HG03196 (cell line): ENCODE measurements at regions not wholly inside any gene's neighbourhood (a gene's known extent, or its start where the extent isn't known, plus 50 kb on each side); places are given as distances from the start of the nearest gene placed in this dataset.

ENCODE experiments used
- ATAC-seq: cut with Tn5 transposase; IDR thresholded peaks from one replicate; pipeline ENCODE4 v1.9.1; 2021; ENCODE audit not compliant: unreplicated experiment

GRCh38 chr10:111873041-111873440, 310.5 kb downstream of the GPAM start:
- ATAC-seq: no peak

GRCh38 chr10:111873621-111874135, 309.9 kb downstream of the GPAM start:
- no peak for ATAC-seq

- ATAC-seq: no peak
Measured at GRCh38 chr10:111874576-111874975, 309.0 kb downstream of the GPAM start.

GRCh38 chr10:111875725-111876124, 307.8 kb downstream of the GPAM start:
- no peak for ATAC-seq

- ATAC-seq: no peak
Measured at GRCh38 chr10:111877258-111877657, 306.3 kb downstream of the GPAM start.

- ATAC-seq: no peak
Measured at GRCh38 chr10:111879969-111880368, 303.6 kb downstream of the GPAM start.

- ATAC-seq: no peak
Measured at GRCh38 chr10:111885046-111885445, 298.5 kb downstream of the GPAM start.

- no peak for ATAC-seq
Measured at GRCh38 chr10:111885919-111886318, 297.6 kb downstream of the GPAM start.

GRCh38 chr10:111887266-111887665, 296.3 kb downstream of the GPAM start:
- ATAC-seq: no peak

- ATAC-seq: no peak
Measured at GRCh38 chr10:111890046-111890445, 293.5 kb downstream of the GPAM start.

- ATAC-seq: no peak
Measured at GRCh38 chr10:111916011-111916410, 267.6 kb downstream of the GPAM start.

GRCh38 chr10:111921821-111922220, 261.7 kb downstream of the GPAM start:
- no peak for ATAC-seq

GRCh38 chr10:111923032-111923431, 260.5 kb downstream of the GPAM start:
- no peak for ATAC-seq

GRCh38 chr10:111926286-111926685, 257.3 kb downstream of the GPAM start:
- ATAC-seq: no peak

- no peak for ATAC-seq
Measured at GRCh38 chr10:111933937-111934336, 249.6 kb downstream of the GPAM start.

GRCh38 chr10:111934931-111935330, 248.6 kb downstream of the GPAM start:
- ATAC-seq: no peak

- ATAC-seq: no peak
Measured at GRCh38 chr10:111936143-111936542, 247.4 kb downstream of the GPAM start.

- ATAC-seq: no peak
Measured at GRCh38 chr10:111944331-111944730, 239.2 kb downstream of the GPAM start.

- ATAC-seq: no peak
Measured at GRCh38 chr10:111953949-111954348, 229.6 kb downstream of the GPAM start.

- no peak for ATAC-seq
Measured at GRCh38 chr10:111954386-111954785, 229.2 kb downstream of the GPAM start.

GRCh38 chr10:111956841-111957240, 226.7 kb downstream of the GPAM start:
- no peak for ATAC-seq

GRCh38 chr10:111962951-111963350, 220.6 kb downstream of the GPAM start:
- no peak for ATAC-seq

- no peak for ATAC-seq
Measured at GRCh38 chr10:111967116-111967515, 216.4 kb downstream of the GPAM start.

- no peak for ATAC-seq
Measured at GRCh38 chr10:111967547-111967946, 216.0 kb downstream of the GPAM start.
